Fibroblast of lung (primary cell): ENCODE measurements at regions not wholly inside any gene's neighbourhood (a gene's known extent, or its start where the extent isn't known, plus 50 kb on each side); places are given as distances from the start of the nearest gene placed in this dataset.

ENCODE experiments used
- DNase-seq, 2 donors: peaks; one replicate each; pipeline versions ENCODE4 v3.0.0 to v3.0.0-alpha.2; 2010; ENCODE audit warnings: low read depth in 2 of 2
- H2AFZ ChIP-seq: 2 replicates; pipeline ENCODE4 v1.5.1; 2012; ENCODE audit warnings: low read length, control low read depth, inconsistent platforms
- H3K27ac ChIP-seq: 2 replicates; pipeline ENCODE4 v1.5.1; 2011; ENCODE audit warnings: low read length, control low read depth; ENCODE audit not compliant: insufficient read depth
- H3K27me3 ChIP-seq: 2 replicates; pipeline ENCODE4 v1.5.1; 2011; ENCODE audit warnings: mild to moderate bottlenecking, low read length; ENCODE audit not compliant: control insufficient read depth, insufficient read depth
- H3K36me3 ChIP-seq: 2 replicates; pipeline ENCODE4 v1.5.1; 2011; ENCODE audit warnings: low read length; ENCODE audit not compliant: control insufficient read depth, insufficient read depth
- H3K4me1 ChIP-seq: 2 replicates; pipeline ENCODE4 v1.5.1; 2011; ENCODE audit warnings: low read length; ENCODE audit not compliant: control insufficient read depth, insufficient read depth; ENCODE audit errors: extremely low read depth
- H3K4me2 ChIP-seq: 2 replicates; pipeline ENCODE4 v1.5.1; 2011; ENCODE audit warnings: low read length, control low read depth; ENCODE audit not compliant: insufficient read depth; ENCODE audit errors: extremely low read depth
- H3K4me3 ChIP-seq, 4 experiments: fragments of 200-600 bp in 1 of 4; sonication (generic) in 1 of 4; replicated peaks in 1 of 4; 2 replicates each; pipeline ENCODE4 v1.5.1; 2011 to 2016; ENCODE audit warnings: low read length in 4 of 4, low read depth in 3 of 4, mild to moderate bottlenecking in 3 of 4, control low read depth in 2 of 4, inconsistent platforms in 1 of 4, mixed read lengths in 1 of 4; ENCODE audit not compliant: insufficient read depth in 1 of 4; ENCODE audit errors: control extremely low read depth in 1 of 4
- H3K79me2 ChIP-seq: 2 replicates; pipeline ENCODE4 v1.5.1; 2012; ENCODE audit warnings: mild to moderate bottlenecking, low read length, inconsistent platforms; ENCODE audit not compliant: control insufficient read depth, insufficient read depth
- H3K9ac ChIP-seq: 2 replicates; pipeline ENCODE4 v1.5.1; 2011; ENCODE audit warnings: mild to moderate bottlenecking, low read length, control low read depth; ENCODE audit not compliant: insufficient read depth
- H3K9me3 ChIP-seq: 2 replicates; pipeline ENCODE4 v1.5.1; 2012; ENCODE audit warnings: low read depth, low read length; ENCODE audit not compliant: control insufficient read depth, insufficient read depth
- H4K20me1 ChIP-seq: 2 replicates; pipeline ENCODE4 v1.5.1; 2011; ENCODE audit warnings: low read length; ENCODE audit not compliant: control insufficient read depth, insufficient read depth; ENCODE audit errors: extremely low read depth
- EZH2 ChIP-seq: IDR thresholded peaks from 2 replicates; pipeline ENCODE4 v1.5.1; 2012; ENCODE audit warnings: low read length, control low read depth, mild to moderate bottlenecking; ENCODE audit errors: missing control alignments
- TF ChIP-seq, protein P1 (sequence below), 2 donors: IDR thresholded peaks in 1 of 2; conservative IDR thresholded peaks in 1 of 2; 1 replicate in 1 of 2; 2 replicates in 1 of 2; pipeline ENCODE4 v1.5.1; 2011 to 2012; ENCODE audit warnings: low read length in 2 of 2, control low read depth in 1 of 2, inconsistent platforms in 1 of 2, low read depth in 1 of 2, mild to moderate bottlenecking in 1 of 2

- Histone ChIP-seq H3K36me3 (no peaks in the 10 kb centered on the region), H3K27me3 (no peaks in the 10 kb centered on the region), H3K4me2 (no peak overlapping the region), H4K20me1 (no peaks in the 10 kb centered on the region), H3K9me3 (no peaks in the 10 kb centered on the region), H3K79me2 (no peaks in the 10 kb centered on the region), H3K9ac (no peak overlapping the region), H2AFZ (no peak overlapping the region), H3K4me3 (no peak overlapping the region), H3K27ac (no peak overlapping the region), H3K4me1 (no peaks in the 10 kb centered on the region)
- no peak for DNase-seq
- TF ChIP-seq EZH2: no peak
- TF ChIP-seq, protein P1, sequence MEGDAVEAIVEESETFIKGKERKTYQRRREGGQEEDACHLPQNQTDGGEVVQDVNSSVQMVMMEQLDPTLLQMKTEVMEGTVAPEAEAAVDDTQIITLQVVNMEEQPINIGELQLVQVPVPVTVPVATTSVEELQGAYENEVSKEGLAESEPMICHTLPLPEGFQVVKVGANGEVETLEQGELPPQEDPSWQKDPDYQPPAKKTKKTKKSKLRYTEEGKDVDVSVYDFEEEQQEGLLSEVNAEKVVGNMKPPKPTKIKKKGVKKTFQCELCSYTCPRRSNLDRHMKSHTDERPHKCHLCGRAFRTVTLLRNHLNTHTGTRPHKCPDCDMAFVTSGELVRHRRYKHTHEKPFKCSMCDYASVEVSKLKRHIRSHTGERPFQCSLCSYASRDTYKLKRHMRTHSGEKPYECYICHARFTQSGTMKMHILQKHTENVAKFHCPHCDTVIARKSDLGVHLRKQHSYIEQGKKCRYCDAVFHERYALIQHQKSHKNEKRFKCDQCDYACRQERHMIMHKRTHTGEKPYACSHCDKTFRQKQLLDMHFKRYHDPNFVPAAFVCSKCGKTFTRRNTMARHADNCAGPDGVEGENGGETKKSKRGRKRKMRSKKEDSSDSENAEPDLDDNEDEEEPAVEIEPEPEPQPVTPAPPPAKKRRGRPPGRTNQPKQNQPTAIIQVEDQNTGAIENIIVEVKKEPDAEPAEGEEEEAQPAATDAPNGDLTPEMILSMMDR (conservative IDR thresholded peaks at IDR 0.05 in 1 of 2, IDR thresholded peaks at IDR 0.05 in 1 of 2; ENCODE audit: low read depth in 1 of 2, low read length in 2 of 2): no peak
Measured at GRCh38 chr21:27528697-27529096, 561.8 kb upstream of the ADAMTS5 start.

- no peaks in the 10 kb centered on the region for H3K27me3 ChIP-seq
- no peaks in the 10 kb centered on the region for H3K36me3 ChIP-seq
- TF ChIP-seq, protein P1 (conservative IDR thresholded peaks at IDR 0.05 in 1 of 2, IDR thresholded peaks at IDR 0.05 in 1 of 2; ENCODE audit: low read depth in 1 of 2, low read length in 2 of 2): no peak
- no peak for TF ChIP-seq EZH2
- no peak overlapping the region for H3K9ac ChIP-seq
- no peaks in the 10 kb centered on the region for H3K79me2 ChIP-seq
- H3K4me3 ChIP-seq: no peak overlapping the region
- H3K4me2 ChIP-seq: no peak overlapping the region
- no peak for DNase-seq
- no peaks in the 10 kb centered on the region for H3K4me1 ChIP-seq
- H4K20me1 ChIP-seq: no peaks in the 10 kb centered on the region
- no peaks in the 10 kb centered on the region for H3K9me3 ChIP-seq
- H3K27ac ChIP-seq: no peak overlapping the region
- H2AFZ ChIP-seq: no peak overlapping the region
Measured at GRCh38 chr21:27526451-27526850, 559.6 kb upstream of the ADAMTS5 start.

- Histone ChIP-seq H2AFZ (no peak overlapping the region), H3K9ac (no peak overlapping the region), H3K36me3 (no peaks in the 10 kb centered on the region), H3K79me2 (no peaks in the 10 kb centered on the region), H3K27me3 (no peaks in the 10 kb centered on the region), H3K4me1 (no peaks in the 10 kb centered on the region), H4K20me1 (no peaks in the 10 kb centered on the region), H3K9me3 (no peaks in the 10 kb centered on the region), H3K4me3 (no peak overlapping the region), H3K27ac (no peak overlapping the region), H3K4me2 (no peak overlapping the region)
- TF ChIP-seq, protein P1 (conservative IDR thresholded peaks at IDR 0.05 in 1 of 2, IDR thresholded peaks at IDR 0.05 in 1 of 2; ENCODE audit: low read depth in 1 of 2, low read length in 2 of 2): no peak
- no peak for TF ChIP-seq EZH2
- DNase-seq: no peak
Measured at GRCh38 chr21:27525780-27526179, 558.9 kb upstream of the ADAMTS5 start.
